GM23248 (cell line): ENCODE measurements at regions not wholly inside any gene's neighbourhood (a gene's known extent, or its start where the extent isn't known, plus 50 kb on each side); places are given as distances from the start of the nearest gene placed in this dataset.

Experiments used
- EZH2 ChIP-seq: fragments of 200-600 bp; sonication (generic); IDR thresholded peaks from 2 replicates; pipeline ENCODE4 v1.6.1; 2018; ENCODE audit warnings: antibody characterized with exemption, mild to moderate bottlenecking; ENCODE audit not compliant: insufficient read depth, poor library complexity, severe bottlenecking
- EZH2phosphoT487 ChIP-seq: fragments of 200-600 bp; sonication (generic); IDR thresholded peaks from 2 replicates; pipeline ENCODE4 v1.6.1; 2018; ENCODE audit warnings: antibody characterized with exemption, moderate library complexity, mild to moderate bottlenecking, low read depth; ENCODE audit not compliant: insufficient read depth

GRCh38 chr17:33356266-33356665 lies 63.2 kb upstream of the ASIC2 start:
- TF ChIP-seq EZH2 (no peak), EZH2phosphoT487 (no peak)
